Esophagus (tissue), 2 donors: ENCODE measurements at regions not wholly inside any gene's neighbourhood (a gene's known extent, or its start where the extent isn't known, plus 50 kb on each side); places are given as distances from the start of the nearest gene placed in this dataset.

Experiments
- H3K27ac ChIP-seq, 2 donors: one replicate each; pipeline ENCODE4 v1.5.1; 2013; ENCODE audit warnings: low read depth in 2 of 2, mild to moderate bottlenecking in 2 of 2, inconsistent platforms in 1 of 2, low read length in 1 of 2, moderate library complexity in 1 of 2
- H3K27me3 ChIP-seq, 2 donors: one replicate each; pipeline ENCODE4 v1.6.1; 2013; ENCODE audit warnings: low read length in 2 of 2, control low read depth in 1 of 2, mild to moderate bottlenecking in 1 of 2; ENCODE audit not compliant: insufficient read depth in 2 of 2, control insufficient read depth in 1 of 2
- H3K36me3 ChIP-seq, 2 donors: one replicate each; pipeline ENCODE4 v1.6.1; 2013; ENCODE audit warnings: low read length in 1 of 2; ENCODE audit not compliant: control insufficient read depth in 2 of 2, insufficient read depth in 2 of 2
- H3K4me1 ChIP-seq, 2 donors: one replicate each; pipeline ENCODE4 v1.6.1; 2013; ENCODE audit warnings: low read length in 1 of 2; ENCODE audit not compliant: control insufficient read depth in 2 of 2, insufficient read depth in 2 of 2
- H3K4me3 ChIP-seq, 2 donors: one replicate each; pipeline ENCODE4 v1.5.1; 2013; ENCODE audit warnings: low read length in 2 of 2, mild to moderate bottlenecking in 2 of 2, low read depth in 1 of 2, moderate library complexity in 1 of 2
- H3K9me3 ChIP-seq, 2 donors: one replicate each; pipeline ENCODE4 v1.6.1; 2013; ENCODE audit warnings: mild to moderate bottlenecking in 2 of 2, low read depth in 1 of 2, low read length in 1 of 2, moderate library complexity in 1 of 2; ENCODE audit not compliant: control insufficient read depth in 2 of 2, insufficient read depth in 1 of 2
- WGBS, 2 donors: extraction: QIAGEN DNeasy Blood & Tissue Kit; methylation state at CpG; one replicate each; pipeline ENCODE4 v1.1.7; 2013; 5-methylcytosine and 5-hydroxymethylcytosine counted together
- donor health status: healthy with polysubstance abuse.
- donor health status: Bipolar disorder and iron deficiency.

- Histone ChIP-seq H3K27ac (no peak overlapping the region), H3K27me3 (no peaks in the 10 kb centered on the region), H3K9me3 (no peaks in the 10 kb centered on the region), H3K36me3 (no peaks in the 10 kb centered on the region), H3K4me1 (no peaks in the 10 kb centered on the region), H3K4me3 (no peak overlapping the region)
Measured at GRCh38 chr4:101458914-101459313, 111.6 kb upstream of the PPP3CA start.

- WGBS, 2 donors = 85% methylated on average over 5 of the region's 5 CpGs
- no peak overlapping the region for H3K27ac ChIP-seq
- no peaks in the 10 kb centered on the region for H3K27me3 ChIP-seq
- no peaks in the 10 kb centered on the region for H3K36me3 ChIP-seq
- H3K4me3 ChIP-seq = no peak overlapping the region
- H3K4me1 ChIP-seq = no peaks in the 10 kb centered on the region
- H3K9me3 ChIP-seq = no peaks in the 10 kb centered on the region
Measured at GRCh38 chr4:101458473-101458872, 111.1 kb upstream of the PPP3CA start.

- no peaks in the 10 kb centered on the region for H3K36me3 ChIP-seq
- H3K4me3 ChIP-seq = no peak overlapping the region
- H3K4me1 ChIP-seq = no peaks in the 10 kb centered on the region
- H3K27ac ChIP-seq = no peak overlapping the region
- WGBS, 2 donors = 63 to 72% methylated on average over 1 of the region's 1 CpG
- no peaks in the 10 kb centered on the region for H3K9me3 ChIP-seq
- H3K27me3 ChIP-seq = no peaks in the 10 kb centered on the region
Measured at GRCh38 chr4:101451086-101451485, 103.8 kb upstream of the PPP3CA start.

GRCh38 chr4:101441446-101441845 is 94.1 kb upstream of the PPP3CA start:
- Histone ChIP-seq H3K36me3 (no peaks in the 10 kb centered on the region), H3K4me3 (no peak overlapping the region), H3K4me1 (no peaks in the 10 kb centered on the region), H3K9me3 (no peaks in the 10 kb centered on the region), H3K27ac (no peak overlapping the region), H3K27me3 (no peaks in the 10 kb centered on the region)
- WGBS, 2 donors = 80 to 85% methylated on average over 3 of the region's 3 CpGs

- no peak overlapping the region for H3K4me3 ChIP-seq
- H3K9me3 ChIP-seq = no peaks in the 10 kb centered on the region
- H3K4me1 ChIP-seq = no peaks in the 10 kb centered on the region
- H3K27me3 ChIP-seq = no peaks in the 10 kb centered on the region
- WGBS, 2 donors = 47 to 50% methylated on average over 2 of the region's 2 CpGs
- no peaks in the 10 kb centered on the region for H3K36me3 ChIP-seq
- no peak overlapping the region for H3K27ac ChIP-seq
Measured at GRCh38 chr4:101439926-101440325, 92.6 kb upstream of the PPP3CA start.

GRCh38 chr4:101421386-101421785 is 74.1 kb upstream of the PPP3CA start:
- H3K4me3 ChIP-seq = no peak overlapping the region
- no peak overlapping the region for H3K27ac ChIP-seq
- H3K27me3 ChIP-seq = no peaks in the 10 kb centered on the region
- 75 to 92% methylated on average over 2 of the region's 2 CpGs for WGBS, 2 donors
- no peaks in the 10 kb centered on the region for H3K36me3 ChIP-seq
- H3K4me1 ChIP-seq = no peaks in the 10 kb centered on the region
- no peaks in the 10 kb centered on the region for H3K9me3 ChIP-seq

- Histone ChIP-seq H3K4me3 (no peak overlapping the region), H3K27ac (no peak overlapping the region), H3K27me3 (no peaks in the 10 kb centered on the region), H3K9me3 (no peaks in the 10 kb centered on the region), H3K36me3 (no peaks in the 10 kb centered on the region), H3K4me1 (no peaks in the 10 kb centered on the region)
Measured at GRCh38 chr4:101420661-101421060, 73.3 kb upstream of the PPP3CA start.

GRCh38 chr4:101419336-101420135 is 72.2 kb upstream of the PPP3CA start:
- 32 to 41% methylated on average over 5 of the region's 5 CpGs for whole genome bisulfite sequencing, 2 donors
- Histone ChIP-seq H3K27ac (no peak overlapping the region), H3K27me3 (no peaks in the 10 kb centered on the region), H3K36me3 (no peaks in the 10 kb centered on the region), H3K4me3 (no peak overlapping the region), H3K4me1 (no peaks in the 10 kb centered on the region), H3K9me3 (no peaks in the 10 kb centered on the region)

GRCh38 chr4:101418466-101418865 is 71.1 kb upstream of the PPP3CA start:
- no peaks in the 10 kb centered on the region for H3K27me3 ChIP-seq
- H3K4me3 ChIP-seq = no peak overlapping the region
- H3K9me3 ChIP-seq = no peaks in the 10 kb centered on the region
- H3K27ac ChIP-seq = no peak overlapping the region
- H3K36me3 ChIP-seq = no peaks in the 10 kb centered on the region
- whole genome bisulfite sequencing, 2 donors = 69 to 70% methylated on average over 2 of the region's 2 CpGs
- no peaks in the 10 kb centered on the region for H3K4me1 ChIP-seq

GRCh38 chr4:101418055-101418454 is 70.7 kb upstream of the PPP3CA start:
- H3K9me3 ChIP-seq = no peaks in the 10 kb centered on the region
- no peaks in the 10 kb centered on the region for H3K27me3 ChIP-seq
- no peaks in the 10 kb centered on the region for H3K4me1 ChIP-seq
- H3K4me3 ChIP-seq = no peak overlapping the region
- WGBS, 2 donors = 69 to 76% methylated on average over 2 of the region's 2 CpGs
- no peaks in the 10 kb centered on the region for H3K36me3 ChIP-seq
- no peak overlapping the region for H3K27ac ChIP-seq
